GM19239 (cell line): ENCODE measurements at regions not wholly inside any gene's neighbourhood (a gene's known extent, or its start where the extent isn't known, plus 50 kb on each side); places are given as distances from the start of the nearest gene placed in this dataset.

Source experiments
- DNase-seq: peaks from one replicate; pipeline ENCODE4 v3.0.0; 2011; ENCODE audit warnings: low spot score; ENCODE audit not compliant: insufficient read length
- FAIRE-seq: peaks from 2 replicates; lab custom pipeline; 2011; peaks lifted over from hg19 to GRCh38; lab: Jason Lieb, UNC

DNA sequence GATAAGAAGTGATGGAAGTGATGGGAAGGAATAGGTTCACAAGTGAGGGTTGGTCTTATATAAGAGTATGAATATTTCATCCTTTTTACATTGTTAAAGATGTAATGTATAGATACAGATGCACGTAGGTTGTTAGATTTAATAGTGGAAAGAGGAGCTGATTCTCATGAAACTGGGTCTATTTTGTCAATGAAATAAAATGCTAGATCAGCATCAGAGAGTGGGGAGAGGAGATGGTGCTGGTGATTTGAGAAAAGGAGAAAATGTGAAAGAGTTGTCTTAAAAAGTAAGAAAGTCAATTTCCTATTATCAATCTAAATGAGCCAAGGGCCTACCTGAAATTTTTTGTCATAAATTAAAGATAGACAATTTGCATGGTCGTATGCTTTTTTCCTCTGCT, 82.8 kb upstream of the FYN start:
- FAIRE-seq = no peak

DNA sequence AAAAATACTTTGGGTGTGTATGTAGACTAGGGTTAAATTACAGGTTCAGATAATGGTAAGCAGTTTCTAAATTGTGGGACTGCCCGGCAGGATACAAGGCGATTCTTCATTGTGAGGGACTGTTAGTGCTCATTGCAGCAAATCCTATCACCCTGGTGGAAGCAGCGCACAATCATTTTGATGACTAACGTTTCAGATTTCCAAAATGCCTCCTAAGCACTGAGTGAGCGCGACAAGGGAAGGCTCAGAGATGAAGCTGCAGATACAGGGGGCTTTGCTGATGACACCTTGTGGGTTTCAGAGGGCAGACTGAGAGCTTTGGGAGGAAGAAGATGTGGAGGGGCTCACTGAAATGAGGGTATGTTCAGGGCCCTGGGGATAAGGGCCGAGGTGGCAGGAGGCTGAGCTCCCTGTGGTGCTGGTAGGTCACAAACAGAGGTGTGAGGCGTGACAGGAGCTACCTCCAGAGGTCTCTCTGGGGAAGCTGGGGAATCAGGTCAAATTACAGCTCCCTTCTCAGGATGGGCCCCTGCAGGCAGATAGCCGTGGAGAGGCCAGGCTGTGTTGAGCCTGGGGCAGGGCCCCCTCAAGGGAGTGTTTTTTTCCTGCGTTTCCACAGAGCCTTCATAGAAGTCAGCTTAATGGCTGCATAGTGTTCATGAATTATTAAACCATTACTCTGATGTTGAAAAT, 84.5 kb upstream of the FYN start:
- no peak for FAIRE-seq
- DNase-seq = no peak

More for the DNA sequence above, 82.8 kb upstream of the FYN start:
- no peak for DNase-seq

DNA sequence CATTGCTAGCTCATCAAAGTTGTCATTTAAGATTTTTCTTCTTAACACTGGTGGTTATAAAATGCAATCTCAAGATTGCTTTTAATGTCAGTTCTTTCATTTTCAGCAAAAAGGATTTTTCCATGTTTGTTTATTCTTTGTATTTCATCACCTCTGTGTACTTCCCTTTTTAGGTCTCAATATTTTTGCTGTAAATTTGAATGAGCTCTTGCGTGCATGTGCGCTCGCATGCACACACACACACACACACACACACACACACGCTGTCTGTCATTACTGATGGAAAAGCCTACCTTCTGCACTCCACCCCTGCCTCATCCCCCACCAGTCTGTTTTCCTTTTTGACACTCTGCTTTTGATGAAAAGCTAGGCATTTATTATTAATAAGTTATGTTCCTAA, 85.3 kb upstream of the FYN start:
- FAIRE-seq (no peak), DNase-seq (no peak)

DNA sequence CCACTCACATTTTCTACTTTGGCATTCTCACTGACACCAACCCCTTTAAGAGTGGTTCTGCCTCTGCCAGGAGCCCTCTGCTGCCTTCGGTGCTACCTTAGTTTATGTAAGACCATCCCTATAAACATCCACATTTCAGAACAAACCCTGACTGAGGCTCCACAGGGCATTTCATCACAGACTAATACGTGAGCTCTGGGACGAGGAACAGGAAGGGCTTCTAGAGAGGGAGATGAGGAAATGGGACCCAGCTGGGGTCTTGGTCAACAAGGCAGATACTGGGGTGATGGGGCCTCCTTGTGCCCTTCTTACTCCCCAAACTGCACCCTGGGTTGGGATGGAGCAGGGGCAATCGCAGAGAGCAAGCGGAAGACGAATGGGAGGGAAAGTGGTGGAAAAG, 86.5 kb upstream of the FYN start:
- DNase-seq = no peak
- FAIRE-seq = no peak

DNA sequence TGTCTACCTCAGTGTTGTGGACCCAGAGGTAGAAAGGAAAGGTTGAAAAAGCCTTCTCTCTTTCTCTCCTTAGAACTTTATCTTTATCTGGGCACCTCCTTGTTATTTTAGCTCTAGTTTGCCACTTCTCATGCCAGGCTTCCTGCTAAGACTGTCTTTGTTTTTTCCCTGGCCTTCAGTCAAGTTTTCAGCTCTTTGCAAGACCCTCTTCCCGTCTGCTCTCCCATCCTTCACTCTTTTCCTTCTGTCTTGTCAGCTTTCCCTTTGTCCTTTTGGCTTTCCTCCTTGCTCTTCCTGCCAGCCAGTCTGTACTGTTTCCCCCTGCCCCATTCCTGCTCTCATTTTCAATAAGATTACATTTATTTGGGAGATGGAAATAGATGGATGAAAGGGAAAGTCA, 86.8 kb upstream of the CCN6 start:
- no peak for FAIRE-seq
- DNase-seq = no peak

DNA sequence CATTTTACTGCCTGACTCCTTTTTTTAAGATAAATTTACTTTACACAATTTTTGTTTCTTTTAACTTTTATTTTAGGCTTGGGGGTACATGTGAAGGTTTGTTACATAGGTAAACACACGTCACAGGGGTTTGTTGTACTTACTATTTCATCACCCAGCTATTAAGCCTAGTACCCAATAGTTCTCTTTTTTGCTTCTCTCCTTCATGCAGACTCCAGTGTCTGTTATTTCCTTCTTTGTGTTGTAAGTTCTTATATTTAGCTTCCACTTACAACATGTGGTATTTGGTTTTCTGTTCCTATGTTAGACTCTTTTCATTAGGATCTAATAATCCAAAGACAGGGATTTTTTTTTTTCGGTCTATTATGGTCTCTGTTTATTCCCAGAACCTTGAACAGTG, 83.5 kb upstream of the CCN6 start:
- no peak for DNase-seq
- no peak for FAIRE-seq

DNA sequence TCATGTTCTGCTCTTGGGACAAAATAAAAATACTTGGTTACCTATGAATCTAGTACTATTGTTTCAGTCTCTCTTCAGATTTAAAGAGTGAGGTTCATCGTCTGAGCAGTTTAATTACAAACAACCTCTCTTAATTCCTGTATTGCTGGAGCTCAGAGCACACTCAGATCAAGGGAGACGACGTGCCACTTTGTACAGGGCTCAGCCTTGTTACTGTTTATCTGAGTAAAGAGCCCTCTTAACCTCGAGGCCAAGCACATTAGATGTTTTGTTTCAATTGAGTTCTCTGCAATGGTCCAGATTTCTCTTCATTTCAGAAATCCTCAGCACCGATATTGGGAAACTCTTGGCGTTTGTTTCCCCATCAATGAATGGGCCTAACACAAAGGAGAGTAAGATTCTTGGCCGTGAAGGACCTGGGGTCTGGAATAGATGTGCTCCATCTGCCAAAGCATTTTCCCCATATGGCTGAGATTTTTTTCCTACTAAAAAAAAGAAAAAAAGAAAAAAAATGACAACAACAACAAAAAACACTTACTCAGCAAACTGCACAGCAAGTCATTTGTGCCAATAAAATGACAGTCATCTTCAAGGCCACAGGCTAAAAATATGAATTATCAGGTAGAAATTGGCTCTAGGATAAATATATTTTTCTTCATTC, 82.6 kb upstream of the CCN6 start:
- no peak for DNase-seq

DNA sequence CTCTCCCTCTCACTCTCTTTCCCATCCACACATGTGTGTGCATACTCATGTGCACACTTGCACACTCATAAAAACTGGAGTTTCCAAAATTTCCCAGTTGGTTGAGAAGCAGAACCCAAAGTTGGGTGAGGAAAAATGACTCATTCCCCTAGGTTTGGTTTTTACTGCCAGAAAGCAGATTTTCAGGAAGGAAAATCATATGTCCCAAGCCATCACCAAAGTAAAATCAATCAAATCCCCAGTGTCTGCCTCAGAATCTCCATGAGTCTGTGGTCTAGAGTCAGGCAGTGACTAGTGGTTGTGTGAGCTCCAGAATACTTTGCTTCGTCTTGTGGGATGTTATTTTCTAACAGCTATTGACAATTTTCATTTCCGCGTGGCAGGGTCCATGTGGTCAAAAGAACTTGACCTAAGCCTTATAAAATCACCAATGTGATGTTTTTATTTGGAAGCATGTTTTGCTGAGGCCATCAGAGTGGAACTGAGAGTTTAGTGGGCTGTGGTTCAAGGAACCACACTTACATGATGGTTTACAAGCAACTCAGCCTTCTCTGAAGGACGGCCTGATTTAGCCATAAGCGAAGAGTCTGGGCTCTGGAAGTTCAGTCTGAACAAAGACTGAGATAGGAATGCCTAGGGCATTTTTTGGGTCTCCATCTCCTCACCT, 81.9 kb upstream of the CCN6 start:
- FAIRE-seq (no peak), DNase-seq (no peak)

More for the DNA sequence above, 82.6 kb upstream of the CCN6 start:
- FAIRE-seq = no peak

DNA sequence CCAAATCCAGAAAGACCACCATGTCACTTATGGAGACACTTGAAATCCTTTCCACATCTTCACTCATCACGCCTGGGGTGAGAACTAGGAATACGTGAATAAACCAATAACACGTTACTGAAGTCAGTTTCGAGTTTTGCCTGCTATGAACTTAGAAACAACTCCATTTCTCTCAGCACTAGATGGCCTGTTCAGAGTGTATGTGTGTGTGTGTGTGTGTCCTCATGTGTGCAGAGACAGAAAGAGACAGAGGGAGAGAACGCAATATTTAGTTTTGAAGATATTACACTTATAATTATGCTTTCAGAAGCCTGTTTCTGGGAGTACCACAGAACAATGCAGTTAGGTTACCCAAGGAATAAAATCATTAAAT, 81.2 kb upstream of the CCN6 start:
- no peak for DNase-seq
- no peak for FAIRE-seq

DNA sequence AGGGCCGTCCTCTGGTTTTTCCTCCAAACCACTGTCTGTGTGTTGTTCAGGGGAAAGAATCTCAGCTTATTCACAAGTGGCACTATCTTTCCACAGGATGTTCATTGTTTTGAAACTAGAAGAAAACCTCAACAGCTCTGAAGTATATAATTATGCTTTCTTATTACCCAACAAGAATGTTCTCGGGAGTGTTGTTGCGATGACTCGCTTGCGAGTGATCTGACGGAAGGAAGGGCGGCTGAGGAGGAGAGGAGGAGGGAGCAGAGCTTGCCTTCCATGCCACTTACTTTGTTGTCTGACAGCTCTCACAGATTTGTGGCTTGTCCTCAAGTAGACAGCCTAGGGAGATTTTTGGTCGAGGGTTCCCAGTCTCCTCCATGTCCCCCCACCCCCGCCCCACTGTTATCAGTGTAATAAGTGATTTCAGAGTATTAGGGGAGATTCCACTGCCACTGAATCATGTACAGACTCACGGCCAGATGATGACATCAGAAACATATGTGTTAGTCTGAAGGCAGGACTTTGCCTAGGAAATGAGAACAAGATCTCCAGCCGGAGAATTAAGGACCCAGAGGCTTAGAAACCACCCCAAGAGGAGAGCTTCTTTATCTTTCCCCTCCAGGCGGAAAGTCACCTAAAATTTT, 80.7 kb upstream of the CCN6 start:
- no peak for FAIRE-seq
- DNase-seq = no peak

DNA sequence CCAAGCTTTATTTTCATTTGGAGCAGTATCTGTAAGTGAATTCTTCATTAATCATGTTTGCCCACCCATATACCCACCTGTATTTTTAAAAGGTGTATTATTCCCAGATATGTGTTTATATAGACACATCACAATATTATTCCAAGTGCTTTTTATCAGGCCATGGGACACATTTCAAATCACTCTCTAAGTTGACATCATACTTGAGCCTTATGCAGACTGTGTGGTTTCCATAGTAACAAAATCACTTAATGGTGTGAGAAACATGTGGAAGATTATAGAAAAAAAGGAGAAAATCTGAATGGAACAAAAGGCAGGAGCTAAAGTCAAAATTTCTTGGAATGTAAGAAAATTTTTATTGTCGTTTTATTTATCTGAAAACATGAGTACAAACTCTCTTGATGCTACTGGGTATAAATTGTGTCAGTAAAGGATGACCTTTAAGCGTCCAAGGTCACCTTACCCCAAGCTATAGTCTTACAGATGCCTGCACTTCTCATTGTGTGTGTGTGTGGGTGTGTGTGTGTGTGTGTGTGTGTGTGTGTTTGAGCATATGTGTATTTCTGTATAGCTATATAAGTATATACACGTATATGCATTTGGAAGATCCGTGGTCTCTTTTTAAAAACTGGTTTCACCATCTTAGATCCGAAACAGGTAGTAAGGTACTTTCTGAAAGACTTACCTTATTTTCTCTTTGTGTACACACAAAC, 79.8 kb upstream of the CCN6 start:
- DNase-seq (no peak), FAIRE-seq (no peak)

DNA sequence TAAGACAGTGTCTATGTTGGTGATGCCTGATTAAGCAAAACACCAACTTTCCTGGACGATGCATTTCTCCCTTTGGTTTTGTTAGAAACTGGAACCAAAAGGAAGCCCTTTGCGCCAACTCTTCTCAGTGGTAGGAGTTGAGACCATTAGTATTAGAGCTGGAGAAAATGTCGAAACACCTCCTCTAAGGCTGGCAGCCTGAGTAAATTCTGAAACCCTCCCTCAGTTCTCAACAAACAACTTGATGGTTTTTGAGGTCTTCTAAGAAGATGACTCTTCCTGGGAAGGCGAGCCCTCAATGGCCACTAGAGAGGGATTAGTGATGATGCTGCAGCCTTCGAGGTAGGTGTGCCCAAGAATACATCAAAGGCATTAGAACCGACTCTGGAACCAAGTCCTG, 78.4 kb upstream of the CCN6 start:
- FAIRE-seq (no peak), DNase-seq (no peak)

DNA sequence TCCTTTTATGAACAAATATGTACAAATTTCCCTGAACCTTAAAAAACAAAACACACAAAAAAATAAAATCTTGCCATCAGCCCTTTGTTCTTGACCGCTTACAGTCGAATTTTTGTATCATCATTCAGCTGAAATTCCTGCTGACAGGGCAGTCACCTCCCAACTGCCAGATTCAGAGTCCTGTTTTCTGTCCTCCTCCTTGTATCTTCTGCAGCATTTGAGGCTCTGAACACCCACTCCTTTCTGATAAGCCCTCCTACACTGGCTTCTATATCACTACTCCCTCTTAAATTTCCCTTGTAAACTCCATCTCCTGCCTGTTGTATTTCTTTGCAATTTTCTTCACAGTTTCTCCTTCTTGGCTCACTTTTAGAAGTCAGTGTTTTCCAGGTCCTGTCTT, 77.8 kb upstream of the CCN6 start:
- DNase-seq = no peak
- FAIRE-seq = no peak

DNA sequence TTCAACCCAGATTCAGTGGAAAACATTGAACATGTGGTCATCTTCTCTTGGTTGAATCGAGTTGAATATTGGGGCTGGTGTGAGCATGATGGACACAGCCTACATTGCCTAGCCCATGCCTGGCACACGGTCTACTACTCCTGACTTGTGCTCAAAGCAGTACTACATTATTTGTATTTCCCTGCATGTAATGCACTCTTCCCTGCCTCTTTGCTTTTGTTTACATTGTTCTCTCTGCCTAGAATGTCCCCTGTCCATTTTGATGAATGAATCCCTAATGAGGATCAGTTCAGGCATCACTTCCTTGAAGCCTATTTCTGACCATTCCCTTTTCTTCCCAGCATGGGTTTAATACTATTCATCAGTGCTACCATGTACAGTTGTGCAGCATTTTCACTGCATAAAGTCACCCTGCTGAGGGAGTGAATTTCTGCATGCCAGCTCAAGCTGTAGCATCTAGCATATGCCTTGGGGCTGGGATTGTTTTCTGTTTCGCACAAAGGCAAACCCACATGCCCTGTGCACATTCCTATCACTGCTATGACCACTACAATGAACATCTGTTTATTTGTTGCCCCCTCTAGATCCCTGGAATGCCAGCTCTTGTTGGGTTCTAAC, 75.3 kb upstream of the CCN6 start:
- FAIRE-seq (no peak), DNase-seq (no peak)

DNA sequence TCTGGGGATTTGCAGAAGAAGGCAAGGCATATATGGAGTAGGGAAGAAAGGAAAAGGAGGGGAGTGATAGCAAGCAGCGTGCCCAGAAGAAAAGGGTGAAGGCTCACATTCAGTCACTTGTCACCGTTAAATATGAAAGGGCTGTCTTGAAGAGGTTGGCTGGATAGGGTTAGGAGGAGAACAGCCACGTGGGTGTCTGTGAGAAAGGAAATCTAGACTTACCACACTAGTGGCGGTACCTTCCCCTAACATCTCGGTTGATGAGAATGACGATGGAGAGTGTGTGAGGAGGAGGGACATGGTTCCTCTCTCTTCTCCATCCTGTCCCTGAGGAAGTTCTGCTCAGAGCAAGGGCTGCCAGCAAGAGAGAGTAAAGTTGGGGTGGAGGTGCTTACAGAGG, 74.3 kb upstream of the CCN6 start:
- FAIRE-seq = no peak
- no peak for DNase-seq

DNA sequence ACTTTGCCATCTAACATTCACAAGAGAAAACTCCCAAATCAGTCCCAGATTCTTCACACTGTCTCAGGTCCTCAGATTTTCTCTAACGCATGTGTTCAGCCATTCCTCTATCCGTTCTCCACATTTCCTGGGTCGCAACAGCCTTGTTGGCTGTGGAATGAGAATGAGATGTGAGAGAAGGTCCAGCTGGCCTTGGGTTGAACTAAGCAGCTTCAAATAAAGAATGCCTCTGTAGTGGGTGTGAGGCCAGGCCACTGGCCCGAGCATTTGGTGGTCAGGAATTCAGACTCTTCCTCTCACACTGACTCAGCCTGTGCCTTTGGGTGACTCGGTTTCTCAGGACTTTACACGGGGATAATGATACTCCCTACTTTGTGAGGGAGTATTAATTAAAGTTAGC, 73.8 kb upstream of the CCN6 start:
- DNase-seq (no peak), FAIRE-seq (no peak)

DNA sequence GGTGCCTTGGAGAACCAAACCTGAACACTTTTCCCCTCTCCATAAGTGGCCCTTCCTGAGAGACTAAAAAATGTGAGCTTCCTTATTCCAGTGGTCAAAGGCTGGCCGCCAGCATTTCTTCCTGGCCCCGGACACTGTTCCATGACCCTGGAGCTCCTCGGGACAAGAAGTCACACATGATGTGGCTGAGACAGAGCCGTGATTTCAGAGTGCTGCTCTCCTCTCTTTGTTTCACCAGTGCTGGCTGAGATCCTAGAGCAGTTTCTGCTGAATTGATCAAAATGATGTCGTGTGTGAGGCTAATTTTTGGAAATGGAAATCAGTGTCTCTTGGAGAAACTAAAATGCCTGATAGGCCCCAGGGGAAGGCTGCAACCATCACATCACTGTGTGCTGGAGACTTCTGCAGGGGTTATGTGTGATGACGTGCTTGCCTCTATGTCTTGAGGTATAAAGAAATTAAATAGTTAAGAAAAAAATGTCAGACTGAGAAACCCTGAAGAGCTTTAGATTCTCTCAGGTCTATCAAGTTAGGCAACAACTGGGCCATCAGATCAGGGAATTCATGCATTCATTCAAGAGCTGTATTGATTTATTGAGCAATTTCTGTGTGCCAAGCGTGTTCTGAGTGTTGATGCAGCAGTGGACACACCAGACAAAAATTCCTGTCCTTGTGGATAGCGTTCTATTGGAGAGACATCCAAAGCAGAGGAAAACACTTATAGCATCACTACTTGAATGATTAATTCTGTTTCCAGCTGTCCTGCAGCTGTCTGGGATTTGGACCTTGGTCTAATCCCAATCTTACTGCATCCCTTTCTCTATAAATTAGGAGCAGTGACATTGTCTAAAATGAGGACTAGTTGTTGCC, 72.7 kb upstream of the CCN6 start:
- no peak for FAIRE-seq
- no peak for DNase-seq

DNA sequence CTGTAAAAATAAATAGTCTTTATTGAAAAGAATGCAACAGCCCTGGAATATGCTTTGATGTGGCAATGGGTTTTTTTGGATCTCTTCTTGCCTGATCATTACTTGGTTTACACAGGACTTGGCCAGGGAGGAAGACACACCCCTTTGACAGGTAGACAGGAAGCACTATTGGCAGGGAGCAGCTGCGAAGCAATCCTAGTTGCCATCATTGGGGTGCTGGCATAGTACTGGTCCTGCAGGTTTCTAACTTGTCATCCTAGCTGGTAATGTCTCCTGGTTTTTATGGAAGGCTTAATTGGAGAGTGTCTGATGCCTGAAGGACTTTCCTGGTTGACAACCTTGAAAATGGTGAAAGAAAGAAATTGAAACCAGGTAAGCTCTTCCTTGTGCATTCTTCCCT, 71.2 kb upstream of the CCN6 start:
- no peak for DNase-seq
- FAIRE-seq = no peak

DNA sequence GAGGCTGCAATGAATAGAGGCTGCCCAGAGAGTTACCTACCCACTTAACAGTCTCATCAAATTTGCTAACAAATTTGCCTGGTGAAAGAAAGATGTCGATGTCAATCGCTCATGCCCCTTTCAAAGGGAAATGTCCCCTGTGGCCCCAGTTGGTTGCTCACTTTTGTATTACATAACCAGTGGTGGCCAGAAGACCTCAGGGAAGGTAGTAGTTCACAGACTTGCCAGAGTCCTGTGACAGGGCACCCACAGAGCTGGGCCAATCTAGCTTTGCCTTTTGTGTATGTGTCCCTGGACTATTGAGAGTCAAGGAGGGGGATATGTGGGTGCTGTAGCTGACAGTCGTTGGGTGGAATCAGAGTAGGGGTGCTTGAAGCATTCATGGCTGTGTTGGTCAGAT, 70.7 kb upstream of the CCN6 start:
- no peak for DNase-seq
- FAIRE-seq = no peak
